Breast epithelium (tissue), 4 donors: ENCODE measurements at regions not wholly inside any gene's neighbourhood (a gene's known extent, or its start where the extent isn't known, plus 50 kb on each side); places are given as distances from the start of the nearest gene placed in this dataset.

Experiments
- DNase-seq, 2 donors: peaks; one replicate each; pipeline ENCODE4 v3.0.0-alpha.2; 2019; ENCODE audit warnings: low spot score in 2 of 2
- H3K27ac ChIP-seq, 2 donors: fragments of 200-600 bp; sonication (generic) in 1 of 2; one replicate each; pipeline ENCODE4 v1.5.1; 2016 to 2019; ENCODE audit warnings: mild to moderate bottlenecking in 1 of 2
- H3K27me3 ChIP-seq, 2 donors: fragments of 200-600 bp; sonication (generic) in 1 of 2; one replicate each; pipeline versions ENCODE4 v1.5.1 to v1.6.0; 2017 to 2019; ENCODE audit warnings: control low read depth in 1 of 2, mild to moderate bottlenecking in 1 of 2
- H3K36me3 ChIP-seq: fragments of 200-600 bp; one replicate; pipeline ENCODE4 v1.5.1; 2019
- H3K4me1 ChIP-seq, 2 donors: fragments of 200-600 bp; sonication (generic); one replicate each; pipeline ENCODE4 v1.5.1; 2016 to 2019; ENCODE audit warnings: control low read depth in 1 of 2
- H3K4me3 ChIP-seq, 3 donors: fragments of 200-600 bp; sonication (generic); 1 replicate in 2 of 3; 2 replicates in 1 of 3; pipeline ENCODE4 v1.5.1; 2016 to 2019; ENCODE audit warnings: mild to moderate bottlenecking in 3 of 3, moderate library complexity in 2 of 3
- H3K9me3 ChIP-seq, 2 donors: fragments of 200-600 bp; sonication (generic) in 1 of 2; one replicate each; pipeline ENCODE4 v1.5.1; 2016 to 2019; ENCODE audit warnings: control low read depth in 1 of 2
- CTCF ChIP-seq, 3 donors: fragments of 450-650 bp; IDR thresholded peaks; one replicate each; pipeline ENCODE4 v1.5.1; 2016 to 2017; ENCODE audit warnings: antibody characterized with exemption in 3 of 3, mild to moderate bottlenecking in 3 of 3, moderate library complexity in 3 of 3
- POLR2A ChIP-seq: fragments of 450-650 bp; IDR thresholded peaks from one replicate; pipeline ENCODE4 v1.6.1; 2016; ENCODE audit warnings: antibody characterized with exemption, mild to moderate bottlenecking, moderate library complexity
- POLR2AphosphoS5 ChIP-seq, 3 donors: sonication (generic); formaldehyde crosslinking; IDR thresholded peaks; one replicate each; pipeline ENCODE4 v1.6.1; 2017; ENCODE audit warnings: antibody characterized with exemption in 3 of 3
- intact Hi-C: fragments of 100-400 bp; cut with DNase I; formaldehyde crosslinking; loops from one replicate; pipeline ENCODE4 v1.15.1; 2023; ENCODE audit warnings: low total_unique reads

DNA sequence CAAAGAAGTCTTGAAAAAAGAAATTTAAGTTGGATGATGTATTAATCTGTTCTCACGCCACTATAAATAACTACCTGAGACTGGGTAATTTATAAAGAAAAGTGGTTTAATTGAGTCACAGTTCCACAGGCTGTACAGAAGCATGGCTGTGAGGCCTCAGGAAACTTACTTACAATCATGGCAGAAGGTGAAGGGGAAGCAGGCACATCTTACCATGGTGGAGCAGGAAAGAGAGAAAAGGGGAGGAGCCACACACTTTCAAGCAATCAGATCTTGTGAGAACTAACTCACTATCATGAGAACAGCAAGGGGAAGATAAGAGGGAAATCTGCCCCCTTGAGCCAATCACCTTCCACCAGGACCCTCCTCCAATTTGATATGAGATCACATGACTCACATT is 65.7 kb upstream of the AMOTL1 start:
- no peak for TF ChIP-seq POLR2A
- no peak for TF ChIP-seq CTCF (IDR thresholded peaks at IDR 0.05)
- no peak for TF ChIP-seq POLR2AphosphoS5 (IDR thresholded peaks at IDR 0.05)
- no peaks in the 10 kb centered on the region for H3K36me3 ChIP-seq
- no peaks in the 10 kb centered on the region for H3K9me3 ChIP-seq
- H3K27ac ChIP-seq = no peak overlapping the region
- H3K4me1 ChIP-seq = no peaks in the 10 kb centered on the region
- H3K27me3 ChIP-seq = no peaks in the 10 kb centered on the region
- no peak for DNase-seq
- intact Hi-C loops = no loop called here
- H3K4me3 ChIP-seq = no peak overlapping the region

DNA sequence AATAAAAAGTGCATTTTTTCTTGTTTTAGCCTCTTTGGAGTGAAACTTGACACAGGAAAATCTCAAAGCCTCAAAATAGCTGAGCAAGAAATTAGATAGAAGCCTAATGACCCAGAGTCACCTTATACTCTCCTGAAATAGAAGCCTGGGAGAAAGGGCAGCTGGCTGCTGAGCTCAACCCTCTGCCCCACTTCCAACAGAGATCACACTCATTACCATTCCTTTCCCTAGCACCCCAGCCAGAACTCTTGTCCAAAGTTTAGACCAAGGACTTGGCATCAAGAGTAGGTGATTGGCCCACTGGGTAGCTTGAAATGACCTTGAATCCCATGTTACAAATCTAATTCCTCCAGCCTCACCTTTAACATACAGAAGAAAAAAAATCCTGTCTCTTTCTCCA is 62.7 kb upstream of the AMOTL1 start:
- H3K4me3 ChIP-seq = no peak overlapping the region
- TF ChIP-seq CTCF (IDR thresholded peaks at IDR 0.05) (no peak), POLR2AphosphoS5 (IDR thresholded peaks at IDR 0.05) (no peak), POLR2A (no peak)
- H3K27me3 ChIP-seq = no peaks in the 10 kb centered on the region
- H3K36me3 ChIP-seq = no peaks in the 10 kb centered on the region
- intact Hi-C loops = no loop called here
- no peaks in the 10 kb centered on the region for H3K9me3 ChIP-seq
- no peaks in the 10 kb centered on the region for H3K4me1 ChIP-seq
- peak overlapping the region; percentile 78 to 87 for H3K27ac ChIP-seq
- no peak for DNase-seq

DNA sequence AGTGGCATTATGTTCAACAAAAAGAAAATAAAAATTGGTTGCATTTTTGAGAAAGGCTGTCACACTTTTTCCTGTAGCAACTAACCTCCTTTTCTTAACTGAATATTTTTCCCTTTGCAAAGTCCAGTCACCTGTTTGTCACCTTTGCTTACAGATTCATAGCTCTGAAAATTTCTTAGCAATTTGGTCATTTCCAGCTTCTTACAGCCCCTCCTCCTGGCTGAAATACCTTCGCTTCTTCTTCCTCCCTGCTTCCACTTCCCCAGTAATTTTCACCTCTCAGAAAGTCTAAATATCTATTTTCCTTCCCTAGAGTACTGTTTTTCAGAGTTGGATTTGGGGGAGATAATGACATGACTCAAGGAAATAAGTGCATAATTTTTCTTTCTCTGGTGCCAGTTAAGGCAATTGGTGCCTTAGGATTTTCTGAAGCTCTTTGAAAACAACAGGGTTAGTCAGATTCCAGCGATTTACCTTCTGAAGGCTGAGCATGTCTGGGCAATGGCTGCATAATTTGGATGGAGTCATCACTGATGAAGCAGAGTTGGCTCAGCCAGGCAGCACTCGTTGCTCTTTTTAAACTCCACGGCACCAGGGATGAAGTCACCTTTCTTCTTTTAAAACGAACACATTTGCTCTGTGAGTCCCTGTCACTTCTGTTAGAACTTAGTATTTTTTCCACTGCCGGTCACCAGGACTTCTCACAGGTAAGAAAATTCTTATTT is 62.1 kb upstream of the AMOTL1 start:
- TF ChIP-seq POLR2AphosphoS5 (IDR thresholded peaks at IDR 0.05) (no peak), POLR2A (no peak), CTCF (IDR thresholded peaks at IDR 0.05) (no peak)
- peak overlapping the region; percentile 78 to 87 for H3K27ac ChIP-seq
- H3K4me3 ChIP-seq = peak overlapping the region in 2 of 3 donors; percentile 44 to 56
- no peaks in the 10 kb centered on the region for H3K4me1 ChIP-seq
- H3K9me3 ChIP-seq = no peaks in the 10 kb centered on the region
- H3K36me3 ChIP-seq = no peaks in the 10 kb centered on the region
- no peaks in the 10 kb centered on the region for H3K27me3 ChIP-seq
- DNase-seq = peak in 1 of 2 donors; percentile 65
- intact Hi-C loops = no loop called here

GRCh38 chr11:94708176-94708575 is 60.0 kb upstream of the AMOTL1 start:
- no peaks in the 10 kb centered on the region for H3K4me1 ChIP-seq
- H3K4me3 ChIP-seq = no peak overlapping the region
- TF ChIP-seq POLR2A = no peak
- TF ChIP-seq CTCF (IDR thresholded peaks at IDR 0.05) = no peak
- no peak for TF ChIP-seq POLR2AphosphoS5 (IDR thresholded peaks at IDR 0.05)
- H3K27ac ChIP-seq = no peak overlapping the region
- DNase-seq = no peak
- intact Hi-C loops = no loop called here
- no peaks in the 10 kb centered on the region for H3K9me3 ChIP-seq
- H3K27me3 ChIP-seq = no peaks in the 10 kb centered on the region
- H3K36me3 ChIP-seq = no peaks in the 10 kb centered on the region

GRCh38 chr11:94708642-94709041 is 59.5 kb upstream of the AMOTL1 start:
- no peak overlapping the region for H3K27ac ChIP-seq
- no peak overlapping the region for H3K4me3 ChIP-seq
- H3K9me3 ChIP-seq = no peaks in the 10 kb centered on the region
- no peaks in the 10 kb centered on the region for H3K4me1 ChIP-seq
- DNase-seq = no peak
- TF ChIP-seq POLR2A (no peak), POLR2AphosphoS5 (IDR thresholded peaks at IDR 0.05) (no peak), CTCF (IDR thresholded peaks at IDR 0.05) (no peak)
- intact Hi-C loops = no loop called here
- H3K36me3 ChIP-seq = no peaks in the 10 kb centered on the region
- H3K27me3 ChIP-seq = no peaks in the 10 kb centered on the region
